Activated gamma-delta T cell treated with Interleukin-2 at 50 U/mL for 16 hours (primary cell): ENCODE measurements at regions not wholly inside any gene's neighbourhood (a gene's known extent, or its start where the extent isn't known, plus 50 kb on each side); places are given as distances from the start of the nearest gene placed in this dataset.

Experiments
- DNase-seq: peaks from one replicate; pipeline ENCODE4 v3.0.0-alpha.2; 2020

GRCh38 chr18:78698914-78699313 is 280.7 kb upstream of the SALL3 start:
- no peak for DNase-seq

GRCh38 chr18:78699499-78699898 is 280.1 kb upstream of the SALL3 start:
- no peak for DNase-seq

- no peak for DNase-seq
Measured at GRCh38 chr18:78701771-78702396, 277.7 kb upstream of the SALL3 start.

GRCh38 chr18:78703291-78703690 is 276.3 kb upstream of the SALL3 start:
- DNase-seq, result no peak

GRCh38 chr18:78704971-78705461 is 274.6 kb upstream of the SALL3 start:
- DNase-seq, result no peak

GRCh38 chr18:78709261-78709809 is 270.3 kb upstream of the SALL3 start:
- no peak for DNase-seq

GRCh38 chr18:78711316-78711715 is 268.3 kb upstream of the SALL3 start:
- DNase-seq, result no peak

GRCh38 chr18:78711971-78712370 is 267.6 kb upstream of the SALL3 start:
- DNase-seq, result no peak

GRCh38 chr18:78713069-78713468 is 266.5 kb upstream of the SALL3 start:
- DNase-seq, result no peak

GRCh38 chr18:78713726-78714125 is 265.9 kb upstream of the SALL3 start:
- no peak for DNase-seq

GRCh38 chr18:78716022-78716421 is 263.6 kb upstream of the SALL3 start:
- DNase-seq, result no peak

GRCh38 chr18:78716581-78716980 is 263.0 kb upstream of the SALL3 start:
- DNase-seq, result no peak

GRCh38 chr18:78717051-78717765 is 262.4 kb upstream of the SALL3 start:
- DNase-seq, result no peak

GRCh38 chr18:78717766-78718150 is 261.9 kb upstream of the SALL3 start:
- DNase-seq, result no peak

- DNase-seq, result no peak
Measured at GRCh38 chr18:78719821-78720220, 259.8 kb upstream of the SALL3 start.

GRCh38 chr18:78720456-78721237 is 259.0 kb upstream of the SALL3 start:
- no peak for DNase-seq

- no peak for DNase-seq
Measured at GRCh38 chr18:78721238-78721875, 258.3 kb upstream of the SALL3 start.

- no peak for DNase-seq
Measured at GRCh38 chr18:78721981-78722380, 257.6 kb upstream of the SALL3 start.

GRCh38 chr18:78722386-78722785 is 257.2 kb upstream of the SALL3 start:
- no peak for DNase-seq

- DNase-seq, result no peak
Measured at GRCh38 chr18:78722929-78723710, 256.5 kb upstream of the SALL3 start.

- no peak for DNase-seq
Measured at GRCh38 chr18:78724214-78724914, 255.3 kb upstream of the SALL3 start.

GRCh38 chr18:78725426-78725825 is 254.2 kb upstream of the SALL3 start:
- no peak for DNase-seq
